Amygdala (tissue), 56 donors: ENCODE measurements at regions not wholly inside any gene's neighbourhood (a gene's known extent, or its start where the extent isn't known, plus 50 kb on each side); places are given as distances from the start of the nearest gene placed in this dataset.

Experiments used
- DNase-seq, 56 donors: peaks; one replicate each; lab custom pipeline; 2025; lab: John Stamatoyannopoulos, UW

DNA sequence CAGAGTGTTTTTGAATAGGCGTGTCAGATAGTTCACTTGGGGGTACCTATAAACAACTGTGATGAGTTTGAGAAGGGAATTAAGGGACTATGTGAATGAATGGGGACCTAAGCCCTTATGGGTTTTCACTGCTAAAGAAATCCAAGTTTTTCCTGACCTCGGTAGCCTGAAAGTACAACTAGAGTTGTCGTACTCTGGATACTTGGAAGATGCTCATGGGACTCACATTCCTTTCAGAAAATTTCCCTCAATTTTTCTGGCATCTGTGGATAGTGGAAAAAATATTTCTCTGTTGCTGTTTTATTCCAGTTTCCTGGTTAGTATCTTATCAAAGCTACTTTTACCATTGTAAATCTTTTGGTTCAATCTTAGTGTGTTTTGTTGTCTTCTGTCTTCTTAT, 1112.3 kb upstream of the SEMA6A start:
- no peak for DNase-seq

DNA sequence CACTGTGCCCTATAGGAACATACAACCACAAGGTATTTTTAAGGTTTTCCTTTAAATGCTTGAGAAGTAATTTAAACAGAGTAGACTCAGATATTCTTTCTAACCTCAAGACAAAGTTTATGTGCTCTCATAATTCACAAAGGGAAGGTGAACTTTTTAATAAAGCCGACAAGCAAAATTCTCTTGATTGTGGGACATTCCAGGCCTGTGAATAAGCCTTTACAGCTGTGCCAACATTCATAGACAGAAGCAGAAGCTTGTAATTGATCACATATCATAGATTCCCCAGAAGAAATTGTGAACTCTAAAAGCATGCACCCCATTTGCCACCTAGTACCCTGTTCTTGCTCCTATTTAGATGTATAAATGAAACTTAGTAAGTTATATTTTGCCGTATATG, 1107.8 kb upstream of the SEMA6A start:
- no peak for DNase-seq

DNA sequence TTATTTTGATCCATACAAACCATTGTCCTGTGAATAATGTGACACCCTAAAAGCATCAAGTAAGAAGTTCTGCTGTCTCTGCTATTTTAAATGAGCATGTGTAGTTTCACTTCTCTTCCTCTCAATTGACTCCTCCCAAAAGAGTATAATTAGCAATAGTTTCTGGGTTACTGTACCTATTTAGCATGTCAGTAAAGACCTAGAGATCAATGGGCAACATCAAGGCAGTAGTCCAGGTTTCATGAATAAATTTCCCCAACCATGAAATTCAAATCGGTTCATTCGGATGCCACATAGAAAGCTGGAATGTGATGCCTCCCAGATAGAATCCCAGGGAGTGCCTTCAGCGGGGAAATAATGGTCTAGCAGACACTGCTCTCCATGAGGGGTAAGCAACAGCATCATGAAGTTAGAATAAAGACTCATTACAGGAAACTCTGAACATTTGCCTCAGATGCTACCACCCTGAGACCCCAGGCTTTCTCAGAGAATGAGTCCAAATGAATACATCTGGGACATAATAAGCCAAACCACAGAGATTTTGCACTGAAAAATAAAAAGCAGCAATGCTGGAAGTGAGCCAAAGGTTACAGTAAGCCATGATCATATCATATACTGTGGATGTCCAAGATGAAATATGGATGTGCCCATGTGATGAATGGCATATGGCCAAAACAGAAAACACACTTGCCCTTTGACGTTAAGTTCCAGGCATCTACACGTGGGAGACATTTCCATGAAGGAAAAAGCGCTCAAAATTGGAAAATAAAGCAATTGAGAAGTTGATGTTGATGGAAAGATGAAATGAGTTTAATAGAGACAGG, 1107.0 kb upstream of the SEMA6A start:
- no peak for DNase-seq

DNA sequence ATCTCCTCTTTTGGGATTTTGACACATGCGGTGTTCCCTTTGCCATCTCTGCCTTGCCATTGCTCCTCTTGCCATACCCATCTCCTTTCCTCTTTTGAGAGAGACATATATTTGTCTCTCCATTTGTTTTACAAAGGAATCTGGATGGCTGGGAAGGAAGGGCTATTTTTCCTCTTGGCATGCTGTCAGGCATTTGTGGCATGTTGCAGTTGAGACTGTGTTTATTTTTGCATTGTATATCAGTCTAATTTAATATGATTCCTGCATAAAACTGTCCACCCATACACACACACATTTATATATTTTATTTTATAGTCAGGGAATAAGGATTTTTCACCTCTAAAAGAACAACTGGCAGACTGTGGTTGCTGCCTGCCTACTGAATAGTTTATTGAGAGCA, 1105.8 kb upstream of the SEMA6A start:
- DNase-seq = no peak

DNA sequence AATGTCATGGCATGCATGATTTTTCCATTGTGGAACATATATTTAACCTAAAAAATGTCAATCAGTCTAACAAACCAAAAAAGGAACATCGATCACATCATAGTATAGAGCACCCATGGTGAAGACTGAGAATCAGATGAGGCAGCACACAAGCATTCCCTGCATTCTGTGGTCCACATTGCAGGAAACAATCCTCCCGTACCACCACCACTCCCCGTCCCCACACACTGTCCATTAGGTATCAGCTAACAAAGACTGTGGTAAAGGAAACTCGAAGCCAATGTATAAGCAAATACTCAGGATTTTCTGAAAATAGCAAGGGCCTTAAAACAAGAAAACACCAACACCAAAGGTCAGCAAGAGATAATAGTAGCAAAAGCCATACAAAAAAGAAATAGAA, 1104.4 kb upstream of the SEMA6A start:
- no peak for DNase-seq

DNA sequence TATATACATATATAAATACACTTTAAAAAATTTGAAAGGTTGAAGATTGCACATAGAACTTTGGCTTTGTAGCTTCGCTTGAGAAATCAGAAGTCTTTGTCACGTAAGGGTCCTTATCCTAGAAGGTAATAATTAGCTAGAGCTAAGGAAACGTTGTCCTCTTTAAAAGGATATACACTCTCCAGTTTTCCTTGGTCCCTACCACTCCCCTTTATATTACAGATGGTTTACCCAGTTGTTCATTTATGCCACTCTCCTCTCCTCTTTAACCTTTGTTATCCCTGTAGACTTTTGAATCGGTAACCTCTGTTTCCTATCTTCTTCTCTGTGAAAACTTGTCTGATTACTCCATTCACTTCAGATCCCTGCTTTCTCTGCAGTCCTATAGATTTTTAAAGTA, 1101.0 kb upstream of the SEMA6A start:
- DNase-seq = no peak

DNA sequence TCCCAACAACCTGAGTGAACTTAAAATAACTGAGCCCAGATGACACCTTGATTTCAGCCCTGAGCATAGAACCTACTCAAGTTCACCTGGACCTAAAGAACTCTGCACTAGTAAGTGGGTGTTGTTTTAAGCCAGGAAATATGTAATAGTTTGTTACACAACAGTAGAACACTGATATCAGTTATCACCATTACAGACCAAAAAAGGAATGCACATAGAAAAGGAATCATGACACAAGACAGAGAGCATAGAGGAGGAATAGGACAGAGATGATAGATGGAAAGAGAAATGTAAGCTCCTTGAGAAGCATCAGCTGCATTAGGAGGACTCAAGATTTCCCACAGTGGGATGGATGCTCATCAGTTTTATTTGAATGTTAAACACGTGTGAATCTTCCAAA, 1096.9 kb upstream of the SEMA6A start:
- no peak for DNase-seq

DNA sequence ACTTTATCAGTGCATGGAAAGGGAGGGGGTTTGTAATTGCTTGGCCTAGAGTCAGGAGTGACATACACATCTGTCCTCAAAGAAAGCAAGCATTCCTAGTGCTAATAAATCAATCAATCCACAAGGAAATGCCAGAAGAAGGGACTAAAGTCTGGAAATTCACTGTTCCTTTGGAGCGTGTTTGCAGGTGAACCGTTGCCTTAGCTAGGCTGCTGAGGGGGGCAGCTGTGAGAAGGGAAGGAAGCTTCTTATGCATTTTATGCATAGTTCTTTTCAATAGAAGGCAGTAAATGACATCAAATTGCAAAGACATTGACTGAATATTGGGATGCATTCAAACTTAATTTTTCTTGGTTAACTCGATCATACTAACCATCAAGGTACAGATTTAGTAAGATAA, 1092.5 kb upstream of the SEMA6A start:
- no peak for DNase-seq

DNA sequence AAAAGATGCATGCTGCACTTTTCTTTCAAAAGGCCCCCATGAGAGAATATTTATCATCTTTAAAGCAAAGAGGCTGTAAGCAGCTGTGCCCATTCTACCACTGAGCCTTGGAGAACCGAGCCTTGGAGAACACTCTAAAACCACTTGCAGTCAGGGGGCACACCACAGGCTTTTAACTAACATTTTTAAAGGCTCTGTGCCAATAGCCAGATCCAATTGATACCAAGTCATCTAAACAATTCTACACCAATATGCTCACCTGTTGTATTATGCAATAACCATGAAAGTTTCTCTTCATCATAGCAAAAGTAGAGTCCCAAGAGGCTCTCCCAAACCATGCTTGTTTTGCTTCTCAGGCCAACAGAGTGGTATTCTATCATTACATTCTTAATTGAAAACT, 1090.5 kb upstream of the SEMA6A start:
- no peak for DNase-seq

DNA sequence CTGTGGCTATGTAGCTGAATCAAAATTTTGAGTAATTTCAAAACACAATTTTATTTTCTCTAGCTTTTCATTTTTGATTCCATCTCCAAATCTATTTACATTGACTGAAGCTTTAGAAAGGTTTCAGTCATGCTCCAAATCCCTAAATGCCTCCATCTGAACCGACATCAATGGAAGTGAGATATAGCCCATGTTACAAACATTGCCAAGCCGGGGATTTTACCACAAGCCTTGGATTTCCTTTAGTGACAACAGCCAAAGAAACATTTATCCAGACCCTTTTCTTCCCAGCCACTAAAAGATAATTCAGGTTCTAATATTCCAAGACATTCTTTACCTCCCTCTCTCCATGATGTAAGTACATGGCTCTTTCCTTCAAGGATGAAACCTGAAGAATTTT, 1087.7 kb upstream of the SEMA6A start:
- no peak for DNase-seq

DNA sequence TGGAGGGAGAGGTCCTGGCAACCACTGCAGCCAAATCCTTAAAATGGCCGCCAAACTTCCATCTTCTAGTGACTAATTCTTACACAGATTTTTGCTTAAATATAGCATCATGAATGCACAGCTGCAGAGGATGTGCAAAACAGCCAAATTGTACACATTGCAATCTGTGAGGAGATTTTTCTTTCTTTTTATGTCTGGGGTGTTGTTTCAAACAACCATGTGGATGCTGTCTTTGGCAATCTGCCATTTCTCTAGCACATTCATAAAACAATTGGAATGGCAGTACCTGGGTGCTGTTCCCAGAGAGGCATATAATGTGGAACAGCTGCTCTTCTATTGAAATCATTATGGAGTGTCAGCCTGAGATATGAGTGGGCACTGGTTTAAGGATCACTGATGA, 1082.9 kb upstream of the SEMA6A start:
- DNase-seq = peak in 4 of 56 donors; percentile 2 to 39 (median 10)

DNA sequence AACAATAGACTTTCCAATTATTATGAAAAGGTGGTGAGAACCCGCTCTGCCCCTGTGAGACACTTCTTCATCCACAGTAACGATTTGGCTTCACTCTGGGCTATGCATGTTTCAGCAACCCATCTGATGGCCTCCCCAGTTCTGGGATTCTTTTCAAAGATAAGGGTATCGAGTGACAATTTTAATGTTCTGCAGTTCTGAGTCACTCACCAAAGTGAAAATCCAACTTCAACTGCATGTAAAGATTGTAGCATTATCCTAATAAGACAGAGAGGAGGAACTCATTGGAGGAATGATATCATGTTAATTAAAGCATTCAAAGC, 1078.3 kb upstream of the SEMA6A start:
- DNase-seq = no peak

DNA sequence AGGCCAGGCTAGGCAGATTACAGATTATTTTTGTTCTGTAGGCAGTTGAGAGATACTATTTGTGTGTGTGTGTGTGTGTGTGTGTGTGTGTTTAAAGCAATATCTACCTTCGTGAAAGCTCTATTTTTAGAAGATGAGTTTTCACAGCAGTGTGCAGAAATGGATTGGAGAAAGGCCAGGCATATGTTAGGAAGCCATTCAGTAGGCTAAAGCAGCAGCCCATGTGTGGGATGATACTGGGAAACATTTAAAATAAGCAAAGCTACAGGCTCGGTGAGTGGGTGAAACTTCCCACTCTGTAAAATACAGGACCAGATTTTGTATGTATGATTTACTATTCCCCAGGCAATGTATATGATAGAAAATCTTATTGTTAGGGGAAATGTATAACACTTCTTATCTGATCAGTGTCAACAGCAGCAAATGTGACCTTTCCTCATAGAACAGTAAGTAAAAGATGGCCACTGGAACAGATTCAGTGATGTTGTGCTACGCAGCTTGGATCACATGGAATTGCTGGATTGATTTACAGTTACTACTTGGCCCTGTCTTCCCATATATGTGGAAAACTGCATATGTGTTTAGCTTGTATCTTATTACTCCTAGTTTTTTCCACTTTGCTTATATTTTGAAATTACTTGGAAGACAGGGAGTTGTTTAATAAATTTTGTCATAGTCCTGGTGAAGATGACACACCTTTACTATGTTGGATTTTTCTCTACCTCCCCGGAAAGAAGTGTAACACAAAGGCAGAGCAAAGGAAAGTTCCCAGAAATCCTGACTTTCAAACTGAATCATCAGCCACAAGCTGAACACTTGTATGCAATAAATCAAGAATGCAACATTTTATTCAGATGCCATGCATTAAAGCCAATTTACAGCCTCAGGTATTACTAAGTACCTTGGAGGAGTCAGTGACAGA, 1077.7 kb upstream of the SEMA6A start:
- DNase-seq = peak in 7 of 56 donors; percentile 0 to 15 (median 2)

DNA sequence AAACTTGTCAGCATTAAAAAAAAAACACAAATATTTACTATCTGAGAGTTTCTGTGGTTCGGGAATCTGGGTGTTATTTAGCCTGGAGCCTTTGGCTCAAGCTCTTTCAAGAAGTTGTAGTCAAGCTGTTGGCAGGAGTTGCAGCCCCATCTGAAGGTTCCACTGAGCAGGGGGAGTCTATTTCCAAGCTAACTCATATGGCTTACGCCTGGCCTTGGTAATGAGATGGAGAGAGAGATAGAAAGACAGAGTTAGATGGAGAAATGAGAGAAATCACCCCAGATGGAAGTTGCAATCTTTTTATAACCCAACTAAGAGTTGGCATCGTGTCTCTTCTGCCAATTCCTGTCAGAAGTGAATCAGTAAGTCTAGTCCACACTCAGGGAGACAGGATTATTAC, 1075.2 kb upstream of the SEMA6A start:
- no peak for DNase-seq

DNA sequence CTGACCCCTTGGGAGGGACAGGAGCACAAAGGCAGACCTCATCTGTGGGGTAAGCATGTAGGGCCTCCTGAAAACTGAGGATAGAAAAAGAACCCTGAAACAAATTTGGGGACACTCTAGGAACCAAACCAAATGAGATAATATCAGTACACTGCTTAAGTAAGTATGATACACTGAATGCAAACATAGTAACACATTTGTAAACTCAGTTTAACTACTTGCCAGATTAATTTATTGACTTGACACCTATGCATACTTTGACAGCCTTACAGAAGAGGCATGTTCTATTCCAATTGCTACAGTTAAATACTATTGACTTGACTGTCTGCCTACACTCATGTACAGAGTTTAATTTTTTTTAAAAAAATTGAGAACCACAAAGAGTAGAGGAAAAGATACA, 1070.8 kb upstream of the SEMA6A start:
- no peak for DNase-seq

DNA sequence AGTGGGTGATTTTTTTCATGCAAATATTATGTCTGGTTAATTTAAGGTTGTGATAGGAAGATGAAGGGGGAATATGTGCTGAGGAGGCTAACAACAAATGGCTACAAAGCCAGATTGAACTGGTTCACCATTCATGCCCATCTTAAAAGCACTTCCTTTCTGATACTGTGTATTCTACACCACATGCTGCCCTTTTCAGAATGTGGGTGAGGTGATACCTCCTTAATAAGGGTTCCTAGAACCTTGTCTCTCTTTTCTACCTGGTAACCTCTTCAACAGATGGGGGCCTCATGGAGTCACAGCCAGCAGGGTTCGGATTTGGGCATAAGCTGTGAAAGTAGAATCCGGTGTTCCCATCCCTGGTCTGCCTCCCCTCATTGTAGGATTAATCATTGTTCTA, 1064.0 kb upstream of the SEMA6A start:
- DNase-seq = no peak

DNA sequence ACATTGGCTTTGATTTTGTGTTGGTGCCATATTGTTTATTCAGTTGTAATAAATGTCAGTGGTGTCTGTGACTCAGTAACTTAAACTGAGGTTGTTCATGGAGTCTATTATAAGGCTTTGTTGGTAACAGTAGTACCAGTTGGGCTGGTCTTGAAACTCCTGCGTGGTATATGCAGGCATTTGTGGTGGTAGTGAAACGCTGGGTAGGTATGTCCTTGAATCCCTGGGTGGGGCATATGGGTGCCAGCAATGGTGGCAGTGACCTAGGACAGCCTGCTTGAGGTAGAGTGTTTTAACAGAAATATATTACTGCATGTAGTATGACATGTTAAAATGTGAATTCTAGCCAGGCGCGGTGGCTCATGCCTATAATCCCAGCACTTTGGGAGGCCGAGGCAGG, 1058.5 kb upstream of the SEMA6A start:
- no peak for DNase-seq

DNA sequence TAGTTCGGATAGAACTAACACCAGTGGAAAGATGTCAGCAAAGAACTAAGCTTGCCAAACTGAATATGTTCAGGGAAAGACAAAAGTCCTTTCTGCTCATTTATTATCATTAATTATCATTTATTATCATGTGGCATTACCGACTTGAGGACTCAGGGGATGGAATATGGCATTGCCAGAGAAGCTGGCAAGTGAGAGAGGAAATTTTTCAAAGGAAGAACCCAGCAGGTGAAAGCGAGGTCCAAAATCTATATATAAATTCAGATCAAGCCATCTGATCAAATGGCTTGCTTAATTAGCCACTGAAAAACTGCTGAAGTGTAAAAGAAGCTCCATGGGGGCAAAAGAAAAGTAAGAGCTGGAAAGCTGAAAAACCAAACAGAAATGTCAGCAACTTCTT, 1049.6 kb upstream of the SEMA6A start:
- DNase-seq = no peak

DNA sequence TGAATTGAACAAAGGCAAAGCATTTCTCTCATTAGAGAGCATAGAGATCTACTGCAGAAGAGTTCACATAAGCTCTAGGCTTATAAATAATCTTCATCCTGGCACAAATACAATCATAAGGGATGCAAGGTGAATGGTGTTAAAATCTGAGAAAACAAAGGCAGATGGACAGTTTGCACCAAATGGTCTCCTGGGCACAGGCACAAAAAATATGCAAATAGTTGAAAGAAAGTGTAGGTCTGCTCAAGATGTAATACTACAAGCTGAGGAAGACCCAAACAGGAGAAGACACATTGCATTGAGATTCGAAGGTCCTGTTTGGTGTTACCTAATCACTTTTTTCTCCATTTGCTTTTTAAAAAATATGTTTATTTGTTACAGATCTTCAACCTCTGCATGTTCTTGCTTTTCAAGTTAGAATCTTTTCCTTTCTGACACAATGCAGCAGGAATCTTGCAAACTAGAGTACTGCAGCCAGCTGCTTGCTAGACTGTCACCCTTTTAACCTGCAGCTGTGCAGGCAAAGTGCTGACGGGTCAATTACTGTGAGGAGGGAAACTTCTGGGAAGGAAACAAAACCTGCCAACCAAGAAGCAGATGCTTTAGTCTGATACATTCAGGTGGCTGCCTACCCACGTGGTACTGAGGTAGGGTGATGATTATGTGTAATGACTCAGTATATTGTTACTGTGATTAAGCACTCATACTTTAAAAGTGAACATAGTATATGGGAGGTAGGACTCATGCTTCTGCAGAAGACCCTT, 1048.6 kb upstream of the SEMA6A start:
- DNase-seq = no peak

DNA sequence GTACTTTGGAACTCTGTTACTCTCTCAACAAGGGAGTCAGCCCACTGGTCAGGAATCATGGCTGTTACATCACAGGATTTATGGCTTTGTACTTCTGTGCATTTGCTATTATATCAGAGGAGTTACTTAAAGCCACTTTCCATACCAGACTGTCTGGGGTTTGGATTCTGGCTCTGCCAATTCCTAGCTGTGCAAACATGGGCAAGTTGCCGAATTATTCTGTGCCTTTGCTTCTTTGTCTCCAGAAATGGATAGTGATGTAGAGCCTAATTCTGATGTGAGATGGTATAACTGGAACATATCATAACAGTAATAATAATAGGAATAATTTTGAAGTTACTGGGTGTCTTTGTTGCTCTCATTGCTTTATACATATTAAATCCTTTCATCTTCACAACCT, 1047.3 kb upstream of the SEMA6A start:
- no peak for DNase-seq

DNA sequence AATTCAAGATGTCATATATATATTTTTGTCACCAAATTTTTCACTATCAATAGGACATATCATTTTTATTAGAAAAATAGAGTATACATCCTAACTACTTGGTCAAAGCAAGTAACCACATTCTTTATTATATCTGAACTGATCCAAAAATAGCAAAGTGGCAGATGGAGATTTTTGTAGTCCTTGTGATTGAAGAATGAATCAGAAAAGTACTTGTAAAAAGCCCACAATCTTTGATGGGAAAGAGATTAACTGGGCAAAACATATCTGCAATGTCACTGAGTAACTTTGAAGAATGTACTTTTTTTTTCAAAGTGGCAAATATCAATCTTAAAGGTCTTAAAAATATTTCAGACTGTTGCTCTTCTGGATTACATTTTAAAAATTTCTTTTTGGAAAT, 1040.6 kb upstream of the SEMA6A start:
- no peak for DNase-seq
